K562 (cell line): ENCODE measurements at regions not wholly inside any gene's neighbourhood (a gene's known extent, or its start where the extent isn't known, plus 50 kb on each side); places are given as distances from the start of the nearest gene placed in this dataset.

Experiments used
- ARID4B ChIP-seq: sonication (generic); formaldehyde crosslinking; IDR thresholded peaks from 2 replicates; pipeline ENCODE4 v1.8.0; 2022; ENCODE audit warnings: mild to moderate bottlenecking, missing genetic modification reagents
- ETV1 ChIP-seq: fragments of 450-650 bp; conservative IDR thresholded peaks from 2 replicates; pipeline ENCODE4 v1.6.1; 2016; ENCODE audit warnings: missing genetic modification characterization, control low read depth, low read depth, missing compliant biosample characterization
- FOSL1 ChIP-seq: fragments of 200-800 bp; sonication (Bioruptor generic); conservative IDR thresholded peaks from 2 replicates; pipeline ENCODE4 v1.6.1; 2016; ENCODE audit warnings: missing genetic modification characterization, missing compliant biosample characterization
- FOXK1 ChIP-seq: sonication (generic); formaldehyde crosslinking; IDR thresholded peaks from 2 replicates; pipeline ENCODE4 v1.8.0; 2022; ENCODE audit warnings: missing genetic modification reagents, mild to moderate bottlenecking, borderline replicate concordance
- GTF2E2 ChIP-seq: fragments of 200-800 bp; sonication (Bioruptor generic); IDR thresholded peaks from 2 replicates; pipeline ENCODE4 v1.6.1; 2016; ENCODE audit warnings: missing genetic modification characterization, missing compliant biosample characterization
- MAFF ChIP-seq: IDR thresholded peaks from 2 replicates; pipeline ENCODE4 v1.6.1; 2012; ENCODE audit warnings: low read length, improper control_type of control experiment
- MLX ChIP-seq, 2 experiments: fragments of 450-650 bp in 1 of 2; sonication (generic) in 1 of 2; formaldehyde crosslinking; conservative IDR thresholded peaks; 2 replicates each; pipeline versions ENCODE4 v1.4.0 to v1.8.1; 2020 to 2022; ENCODE audit warnings: mild to moderate bottlenecking in 1 of 2, missing genetic modification reagents in 1 of 2
- MNT ChIP-seq, 2 experiments: fragments of 450-650 bp; conservative IDR thresholded peaks; 2 replicates each; pipeline ENCODE4 v1.6.1; 2017; ENCODE audit warnings: mild to moderate bottlenecking in 2 of 2, moderate library complexity in 2 of 2
- SMAD1 ChIP-seq: fragments of 150-350 bp; IDR thresholded peaks from 2 replicates; pipeline ENCODE4 v1.6.1; 2014; ENCODE audit warnings: low read length, low read depth; ENCODE audit not compliant: partially characterized antibody
- SRF ChIP-seq, 2 experiments: fragments of 250-450, 450-650 bp in 1 of 2; sonication (Bioruptor Pico) in 1 of 2; sonication (generic) in 1 of 2; formaldehyde crosslinking; IDR thresholded peaks; 2 replicates each; pipeline versions ENCODE4 v1.5.0 to v1.5.1; 2020 to 2022; ENCODE audit warnings: mild to moderate bottlenecking in 1 of 2, missing genetic modification reagents in 1 of 2
- SUPT5H ChIP-seq: fragments of 450-650 bp; IDR thresholded peaks from 2 replicates; pipeline ENCODE4 v1.6.1; 2016
- ZC3H4 ChIP-seq: sonication (generic); formaldehyde crosslinking; IDR thresholded peaks from 2 replicates; pipeline ENCODE4 v1.9.0; 2021; ENCODE audit warnings: missing genetic modification reagents, borderline replicate concordance
- ZEB2 ChIP-seq: fragments of 450-650 bp; IDR thresholded peaks from 2 replicates; pipeline ENCODE4 v1.6.1; 2016
- ZFP36 ChIP-seq: fragments of 150-350 bp; IDR thresholded peaks from 2 replicates; pipeline ENCODE4 v1.6.1; 2018; ENCODE audit warnings: low read length, low read depth; ENCODE audit not compliant: partially characterized antibody
- TF ChIP-seq, protein P1 (sequence below): sonication (generic); formaldehyde crosslinking; IDR thresholded peaks from 2 replicates; pipeline ENCODE4 v1.8.0; 2022; ENCODE audit warnings: mild to moderate bottlenecking, missing genetic modification reagents

DNA sequence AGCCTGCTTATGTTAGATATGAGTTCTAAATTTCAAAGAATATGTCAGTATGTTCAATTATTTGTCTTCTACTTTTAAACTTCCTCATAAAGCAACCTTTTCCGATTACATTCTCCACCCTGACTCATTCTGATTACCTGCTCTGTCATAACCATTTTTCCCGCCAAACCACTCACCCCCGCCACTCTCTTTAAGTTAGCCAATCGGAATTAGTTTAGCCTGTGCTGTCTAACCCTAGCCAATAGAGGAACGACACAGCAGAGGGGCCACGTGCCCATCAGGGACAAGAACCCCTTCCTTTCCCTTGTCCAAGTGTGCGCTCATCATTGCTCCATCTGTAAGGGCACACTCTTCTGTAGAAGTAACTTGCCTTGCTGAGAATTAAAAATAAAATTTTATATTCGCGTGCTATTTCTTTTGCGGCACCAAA is 91.4 kb downstream of the CCDC71L start (continued):
- TF ChIP-seq SRF (CRISPR knock-in tag; IDR thresholded peaks at IDR 0.05) (peak; percentile 36 to 39; a peak in 2 of 4 replicates), SMAD1 (no peak), ZC3H4 (CRISPR knock-in tag) (no peak), ETV1 (tag) (no peak; the same call in 1 of the 2 replicates), SUPT5H (no peak), MLX (CRISPR knock-in tag; conservative IDR thresholded peaks at IDR 0.05) (peak in 1 of 2 experiments; percentile 75; a peak in 1 of 4 replicates), ZEB2 (no peak), MAFF (no peak), FOSL1 (tag) (peak; percentile 86), FOXK1 (no peak), GTF2E2 (tag) (no peak), ARID4B (CRISPR knock-in tag) (no peak), ZFP36 (no peak), MNT (conservative IDR thresholded peaks at IDR 0.05) (peak; percentile 61 to 82)
- TF ChIP-seq, protein P1, sequence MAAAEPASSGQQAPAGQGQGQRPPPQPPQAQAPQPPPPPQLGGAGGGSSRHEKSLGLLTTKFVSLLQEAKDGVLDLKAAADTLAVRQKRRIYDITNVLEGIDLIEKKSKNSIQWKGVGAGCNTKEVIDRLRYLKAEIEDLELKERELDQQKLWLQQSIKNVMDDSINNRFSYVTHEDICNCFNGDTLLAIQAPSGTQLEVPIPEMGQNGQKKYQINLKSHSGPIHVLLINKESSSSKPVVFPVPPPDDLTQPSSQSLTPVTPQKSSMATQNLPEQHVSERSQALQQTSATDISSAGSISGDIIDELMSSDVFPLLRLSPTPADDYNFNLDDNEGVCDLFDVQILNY = 0 out of 2 replicates have a peak, but pooled peaks have one; percentile 47
